ENCODE measurements at regions not wholly inside any gene's neighbourhood (a gene's known extent, or its start where the extent isn't known, plus 50 kb on each side); places are given as distances from the start of the nearest gene placed in this dataset.

DNA sequence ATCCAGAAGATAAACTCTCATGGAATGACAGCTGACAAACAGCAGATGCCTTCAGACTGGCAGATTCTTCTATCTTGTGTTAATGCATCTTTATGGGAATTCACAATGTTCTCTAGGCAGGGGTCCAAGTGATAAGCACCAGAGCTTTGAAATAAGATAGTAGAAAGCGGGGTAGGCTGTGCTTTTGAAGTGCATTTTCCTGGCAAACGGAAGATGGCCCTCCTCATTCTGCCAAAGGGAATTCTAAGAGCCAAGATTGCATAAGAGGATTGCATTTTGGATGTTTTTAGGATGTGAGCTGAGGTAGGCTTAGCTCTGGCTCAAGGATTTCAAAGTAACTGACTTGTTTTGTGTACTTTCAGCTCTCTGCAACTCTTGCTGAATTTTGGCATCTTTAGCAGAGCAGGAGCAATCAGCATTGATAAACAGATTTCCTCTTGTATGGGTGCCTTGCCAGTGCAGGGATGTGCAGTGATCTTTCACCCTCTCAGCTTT lies 298.5 kb upstream of the KLF6 start:
- peak in 2 of 3 donors; percentile 36 to 72 for DNase-seq

DNA sequence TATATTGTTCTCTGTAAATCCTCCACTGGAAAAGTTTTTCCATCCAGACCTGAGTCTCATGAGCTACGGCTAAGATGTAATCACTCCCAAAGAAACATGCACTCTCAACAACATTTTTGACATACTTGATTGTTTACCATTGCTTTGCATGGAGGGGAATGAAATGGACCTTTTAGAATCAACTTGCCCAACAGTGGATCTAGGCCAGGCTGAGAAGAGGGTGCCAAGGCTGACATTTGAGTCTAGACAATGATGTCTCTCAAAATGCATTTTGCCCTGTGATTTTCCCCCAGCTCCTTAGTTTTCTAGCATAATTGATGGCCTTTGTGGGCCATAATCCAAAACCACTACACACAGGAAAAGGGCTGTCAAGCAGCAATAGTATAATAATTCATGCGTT lies 297.9 kb upstream of the KLF6 start:
- DNase-seq, result peak in 1 of 3 donors; percentile 54

DNA sequence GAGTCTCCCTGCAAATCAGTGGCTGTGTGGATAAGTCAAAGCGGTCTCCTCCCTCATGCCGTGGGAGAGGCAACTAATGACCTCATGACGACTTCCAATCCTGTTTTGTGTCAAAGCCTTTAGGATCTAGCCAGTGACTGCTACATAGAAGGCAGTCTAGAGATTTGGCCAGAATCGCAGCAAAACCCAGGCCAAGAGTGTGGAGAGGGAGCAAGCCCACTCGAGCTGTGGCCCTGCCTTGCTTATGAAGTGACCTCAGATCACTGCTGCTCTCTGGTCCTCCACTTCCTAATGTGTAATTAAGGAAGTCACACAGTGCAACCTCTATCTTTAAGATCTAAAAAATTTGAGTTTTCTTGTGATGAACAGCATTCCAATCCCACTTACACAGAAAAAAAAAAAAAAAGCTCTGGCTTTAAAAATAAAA lies 296.7 kb upstream of the KLF6 start:
- DNase-seq, result peak in 2 of 3 donors; percentile 58 to 85

DNA sequence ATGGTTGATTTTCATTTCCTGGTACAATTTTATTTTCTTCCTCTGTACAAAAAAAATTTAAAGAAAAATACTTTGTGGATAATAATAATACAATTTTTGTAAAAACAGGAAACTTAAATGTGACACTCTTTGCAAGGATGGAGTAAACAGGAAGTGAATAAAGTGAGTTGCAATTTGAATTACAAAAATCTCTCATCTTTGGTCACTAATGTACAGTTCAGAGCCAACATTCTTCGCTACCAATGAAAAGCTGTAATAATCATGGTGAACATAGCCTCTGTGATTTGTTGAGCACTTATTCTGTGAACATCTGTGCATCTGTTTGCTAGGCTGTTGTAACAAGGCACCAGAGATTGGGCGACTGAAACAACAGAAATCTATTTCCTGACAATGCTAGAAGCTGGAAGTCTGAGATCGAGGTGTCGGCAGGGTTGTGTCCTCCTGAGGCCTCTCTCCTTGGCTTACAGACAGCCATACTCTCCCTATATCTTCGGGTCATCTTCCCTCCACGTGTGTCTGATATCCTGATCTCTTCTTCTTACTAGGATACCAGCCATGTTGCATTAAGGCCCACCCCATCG lies 295.3 kb upstream of the KLF6 start:
- DNase-seq, result peak in 1 of 3 donors; percentile 47

DNA sequence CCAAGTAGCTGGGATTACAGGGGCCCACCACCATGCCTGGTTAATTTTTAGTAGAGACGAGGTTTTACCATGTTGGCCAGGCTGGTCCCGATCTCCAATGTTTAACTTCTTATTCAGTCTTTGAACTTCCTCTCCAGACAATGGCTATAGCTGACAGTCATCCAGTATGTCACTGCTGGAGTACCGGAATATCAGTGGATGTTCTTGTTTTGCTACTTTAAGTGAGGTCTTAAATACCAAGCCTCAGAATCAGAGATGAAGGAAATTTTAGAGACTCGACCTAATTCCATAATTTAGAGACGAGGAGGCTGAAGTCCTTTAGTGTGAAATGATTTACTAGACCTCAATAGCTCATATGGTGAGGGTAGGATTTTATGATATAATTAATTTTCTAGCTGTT lies 294.8 kb upstream of the KLF6 start:
- no peak for DNase-seq

DNA sequence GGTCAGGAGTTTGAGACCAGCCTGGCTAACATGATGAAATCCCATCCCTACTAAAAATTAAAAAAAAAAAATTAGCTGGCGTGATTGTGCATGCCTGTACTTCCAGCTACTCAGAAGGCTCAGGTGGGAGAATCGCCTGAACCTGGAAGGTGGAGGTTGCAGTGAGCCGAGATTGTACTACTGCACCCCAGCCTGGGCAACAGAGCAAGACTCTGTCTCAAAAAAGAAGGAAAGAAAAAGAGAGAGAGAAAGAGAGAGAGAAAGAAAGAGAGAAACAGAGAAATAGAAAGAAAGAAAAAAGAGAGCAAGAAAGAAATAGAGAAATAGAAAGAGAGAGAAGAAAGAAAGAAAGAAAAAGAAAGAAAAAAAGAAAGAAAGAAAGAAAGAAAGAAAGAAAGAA lies 292.8 kb upstream of the KLF6 start:
- no peak for DNase-seq

DNA sequence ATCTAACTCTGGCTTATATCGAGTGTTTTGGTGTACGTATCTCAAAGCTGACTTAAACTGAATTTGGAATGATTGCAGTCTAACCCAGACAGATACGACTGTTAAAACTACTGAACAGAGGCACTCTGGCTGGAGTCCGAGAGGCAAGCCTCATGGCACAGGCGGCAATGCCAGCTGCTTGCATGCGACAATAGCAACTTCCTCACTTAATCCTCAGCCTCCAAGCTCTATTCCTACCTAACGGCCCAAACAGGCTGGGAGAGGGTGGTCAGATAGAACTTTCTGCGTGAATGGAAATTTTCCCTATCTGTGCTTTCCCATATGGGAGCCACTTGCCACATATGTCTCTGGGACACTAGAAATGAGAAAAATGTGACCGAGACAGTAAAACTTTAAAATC lies 292.0 kb upstream of the KLF6 start:
- no peak for DNase-seq

DNA sequence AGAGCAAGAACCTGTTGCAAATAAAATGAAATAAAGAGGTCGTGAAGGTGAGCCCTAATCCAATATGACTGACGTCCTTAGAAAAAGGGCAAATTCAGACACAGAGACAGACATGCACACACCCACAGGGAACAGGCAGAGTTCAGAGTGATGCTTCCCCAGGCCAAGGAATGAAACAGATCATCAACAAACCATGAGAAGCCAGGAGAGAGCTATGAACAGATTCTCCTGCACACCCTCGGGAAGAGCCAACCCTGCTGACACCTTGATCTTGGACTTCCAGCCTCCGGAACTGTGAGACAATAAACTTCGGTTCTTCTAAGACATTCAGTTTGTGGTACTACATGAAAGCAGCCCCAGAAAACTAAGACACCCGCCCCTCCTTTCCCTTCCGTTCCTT lies 290.4 kb upstream of the KLF6 start:
- no peak for DNase-seq

DNA sequence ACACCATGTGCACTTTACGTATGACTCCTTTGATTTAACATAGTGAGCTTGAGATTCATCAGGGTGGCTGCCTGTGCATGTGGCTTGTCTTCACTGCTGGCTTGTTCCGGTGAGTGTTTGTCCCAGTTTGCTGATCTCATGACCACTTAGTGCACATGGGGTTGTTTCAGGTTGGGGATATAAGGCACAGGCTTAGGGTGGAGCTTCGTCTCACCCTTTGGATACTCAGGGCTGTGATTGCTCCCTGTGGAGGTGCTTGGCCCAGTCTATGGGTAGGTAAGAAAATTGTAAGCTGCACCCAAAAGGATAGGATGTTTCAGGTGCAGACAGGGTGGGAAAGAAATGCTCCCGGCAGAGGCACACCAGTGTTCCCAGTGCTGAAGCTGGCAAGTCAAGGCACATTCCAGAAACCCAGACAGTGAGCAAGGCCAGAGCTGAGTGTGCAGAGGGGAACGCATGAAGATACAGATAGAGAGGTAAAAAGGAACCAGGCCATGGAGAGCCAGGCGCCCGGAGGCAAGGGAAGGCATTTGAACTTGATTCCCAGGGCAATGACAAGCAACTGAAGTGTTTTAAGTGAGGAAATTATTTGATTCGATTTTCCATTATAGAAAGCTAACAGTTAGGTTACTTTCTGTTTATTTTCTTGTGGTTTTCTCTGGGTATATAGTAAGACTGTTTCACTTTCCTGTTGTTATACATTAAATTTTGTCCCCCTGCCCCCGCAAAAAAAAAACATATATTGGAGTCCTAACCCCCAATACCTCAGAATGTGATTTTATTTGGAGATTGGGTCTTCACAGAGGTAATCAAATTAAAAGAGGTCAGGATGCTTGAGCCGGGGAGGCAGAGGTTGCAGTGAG lies 289.8 kb upstream of the KLF6 start:
- DNase-seq, result no peak

DNA sequence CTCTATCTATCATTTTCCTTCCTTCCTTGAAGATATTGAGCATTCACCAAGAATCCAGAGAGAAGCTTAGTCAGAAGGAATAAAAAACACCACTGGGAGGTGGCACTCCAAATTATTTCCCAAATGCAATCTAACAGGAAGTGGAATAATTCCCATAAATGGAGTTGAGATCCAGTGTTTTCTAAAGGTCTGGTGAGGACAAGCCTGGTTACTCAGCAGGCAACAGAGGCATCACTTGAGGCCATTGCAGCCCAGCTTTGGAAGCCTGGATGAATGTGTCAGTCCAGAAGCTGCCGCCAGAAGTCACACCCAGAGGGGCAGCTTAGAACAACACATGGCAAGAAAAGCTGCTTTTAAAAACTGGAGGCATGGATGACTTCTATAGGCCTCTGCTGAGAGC lies 288.9 kb upstream of the KLF6 start:
- DNase-seq, result peak in 1 of 3 donors; percentile 79

DNA sequence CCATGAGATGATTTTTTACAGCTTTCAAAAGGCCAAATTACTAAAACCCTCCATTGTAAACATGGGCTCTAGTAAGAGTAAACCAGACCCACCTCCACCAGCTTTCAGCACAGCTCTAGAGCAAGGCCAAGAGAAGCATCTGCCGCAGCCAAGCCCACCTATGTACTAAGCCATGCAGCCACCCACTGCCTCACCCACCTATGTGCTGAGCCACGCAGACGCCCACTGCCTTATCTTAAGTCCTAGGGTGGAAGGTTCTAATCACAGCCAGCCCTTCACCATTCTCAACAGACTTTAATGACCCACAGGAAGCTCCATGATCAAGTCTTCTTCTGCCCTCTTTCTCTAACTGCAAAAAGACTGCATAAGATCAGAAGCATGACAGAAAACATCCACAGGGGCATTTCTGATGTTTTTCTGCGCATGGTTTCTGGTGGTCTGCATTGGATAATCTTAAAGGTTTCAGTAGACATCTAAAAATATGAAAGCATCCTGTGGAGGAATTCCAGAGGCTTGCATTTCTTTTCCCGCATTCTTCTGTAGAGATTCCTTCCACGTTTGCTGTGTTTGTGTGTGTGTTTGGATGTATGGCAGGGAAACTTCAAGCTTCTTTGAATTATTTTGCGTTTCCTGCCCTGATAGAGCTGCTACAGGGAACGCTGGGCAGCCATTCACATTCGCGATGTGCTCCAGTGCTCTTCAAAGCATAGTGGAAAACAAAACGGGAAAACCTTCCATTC lies 286.1 kb upstream of the KLF6 start:
- DNase-seq, result no peak

DNA sequence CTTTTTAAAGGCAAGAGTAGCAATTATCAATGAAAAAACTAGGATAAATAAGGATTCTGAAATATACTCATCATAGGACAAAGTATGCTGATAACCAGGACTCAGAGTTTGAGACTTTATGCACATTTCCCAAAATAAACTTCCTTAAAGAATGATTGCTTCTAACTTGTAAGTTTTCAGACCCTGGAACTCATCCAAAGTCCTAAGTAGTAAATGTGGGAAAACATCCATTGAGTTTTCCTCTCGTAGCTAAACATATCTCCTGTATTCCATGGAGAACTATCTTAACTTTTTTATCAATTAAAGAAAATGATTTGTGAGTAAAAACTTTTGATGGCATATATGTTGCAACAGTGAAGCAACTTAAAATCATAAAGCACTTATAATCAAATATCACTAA lies 285.2 kb upstream of the KLF6 start:
- DNase-seq, result peak in 1 of 3 donors; percentile 65

DNA sequence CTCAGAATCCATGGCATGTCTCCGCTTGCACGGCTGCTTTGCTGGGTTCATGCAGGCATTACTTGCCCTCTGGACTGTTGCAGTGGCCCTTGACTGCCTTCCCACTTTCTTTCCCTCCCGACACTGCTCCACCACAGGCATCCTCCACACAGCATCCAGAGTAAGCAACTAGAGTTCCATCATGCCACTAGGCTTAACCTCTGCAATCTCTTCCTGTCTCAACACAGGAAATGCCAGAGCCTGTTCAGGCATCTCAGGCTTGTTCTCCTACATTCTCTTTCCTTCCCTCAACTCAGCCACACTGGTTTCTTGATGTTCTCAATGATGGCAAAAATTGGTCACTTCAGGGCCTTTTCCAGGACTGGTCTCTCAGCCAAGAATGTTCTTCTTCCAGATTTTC lies 284.5 kb upstream of the KLF6 start:
- DNase-seq, result peak in 1 of 3 donors; percentile 46

DNA sequence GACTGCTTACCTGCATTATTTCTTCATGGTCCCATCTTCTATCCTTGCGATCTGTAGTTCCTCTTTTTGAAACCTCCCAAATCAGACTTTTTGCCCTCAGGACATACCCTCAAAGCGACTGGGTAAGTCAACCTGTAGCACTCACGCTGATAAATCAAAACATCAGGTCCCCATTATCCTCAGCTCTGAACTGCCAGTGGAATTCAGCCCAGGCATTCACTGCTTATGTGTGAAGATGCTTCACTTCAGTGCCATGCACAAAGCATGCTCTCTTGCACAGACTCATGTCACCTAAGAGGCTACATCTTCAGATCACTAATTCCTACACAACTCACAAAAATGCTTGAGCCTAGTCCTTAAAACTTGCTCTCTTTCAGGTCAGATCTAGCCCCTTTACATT lies 283.6 kb upstream of the KLF6 start:
- no peak for DNase-seq

DNA sequence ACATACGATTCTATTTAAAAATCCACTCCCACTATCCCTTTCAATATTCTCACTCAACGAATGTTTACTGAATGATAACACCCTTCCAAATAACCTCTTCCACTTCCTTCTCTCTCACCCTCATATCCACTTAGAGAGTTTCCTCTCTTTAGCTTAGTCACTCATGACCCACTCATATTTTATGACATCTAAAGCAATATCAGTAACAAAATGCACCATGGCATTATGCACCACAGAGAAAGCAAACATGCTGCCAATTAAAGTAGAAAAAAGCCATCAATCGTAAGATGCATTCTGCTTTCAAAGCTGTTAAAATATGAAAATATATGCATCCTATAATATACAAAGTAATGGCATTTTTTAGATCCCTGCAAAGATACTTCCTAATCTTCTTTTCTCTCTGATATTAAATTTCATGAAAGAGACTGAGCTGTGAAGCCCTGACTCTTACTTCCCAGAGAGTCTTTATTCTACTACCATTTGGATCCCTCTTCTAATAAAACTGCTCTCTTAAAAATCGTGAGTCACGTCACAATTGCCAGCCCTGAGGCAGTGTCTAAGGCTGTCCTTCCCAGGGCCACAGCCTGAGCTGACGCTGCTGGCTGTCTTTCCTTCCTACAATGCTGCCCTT lies 283.0 kb upstream of the KLF6 start:
- no peak for DNase-seq

DNA sequence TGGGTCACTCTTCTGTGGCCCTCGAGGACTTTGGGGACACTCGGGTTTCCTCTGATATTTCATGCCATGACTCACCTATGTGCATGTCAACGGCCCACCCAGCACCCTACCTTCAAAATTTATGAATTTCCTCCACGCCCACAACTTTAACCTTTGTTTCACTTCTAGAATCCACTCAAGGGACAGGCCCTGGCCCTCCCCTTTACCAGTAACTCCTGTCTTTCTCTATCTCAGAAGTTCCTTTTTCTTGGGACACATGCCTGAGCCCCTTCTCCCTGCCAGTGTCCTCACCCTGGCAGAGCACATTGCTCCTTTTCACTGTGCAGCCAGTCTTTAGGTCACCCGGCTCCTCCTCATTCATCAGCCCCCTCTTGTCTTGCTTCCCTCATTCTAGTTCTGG lies 282.5 kb upstream of the KLF6 start:
- no peak for DNase-seq

DNA sequence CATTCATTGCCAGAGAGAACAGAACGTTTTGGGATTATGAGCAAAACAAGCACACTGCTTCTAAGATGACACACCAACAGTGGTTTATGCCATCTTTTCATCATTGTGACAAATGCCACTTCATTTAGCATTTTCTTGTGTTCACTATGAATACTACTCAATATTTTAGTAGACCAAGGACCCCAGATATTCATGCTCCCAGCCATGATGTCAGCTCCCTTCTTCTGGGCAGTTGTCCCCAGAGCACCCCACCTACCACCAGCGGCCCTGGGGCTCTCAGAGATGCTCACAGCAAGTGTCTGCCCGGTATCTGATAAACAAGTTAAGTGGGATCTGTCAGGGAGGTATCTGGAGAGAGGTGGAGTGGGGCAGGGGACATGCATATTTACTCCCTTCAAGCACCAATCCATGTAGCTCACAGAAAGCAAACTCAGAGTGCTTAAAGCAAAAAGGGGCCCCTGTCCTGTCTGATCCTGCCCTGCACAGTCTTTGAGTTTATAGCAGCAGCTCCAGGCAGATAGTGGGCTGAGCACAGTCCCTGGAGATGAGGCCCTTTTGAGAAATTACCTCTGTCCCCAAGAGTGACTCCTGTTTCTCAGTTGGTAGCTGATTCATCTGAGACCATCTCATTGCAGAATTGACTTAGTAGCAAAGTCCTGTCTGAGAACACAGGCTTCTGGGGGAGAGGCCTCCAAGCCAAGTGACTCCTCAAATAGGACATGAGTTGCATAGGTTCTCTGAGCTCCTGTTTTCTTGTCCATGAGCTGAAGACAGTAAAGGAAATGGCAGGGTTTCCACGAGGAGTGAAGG lies 281.8 kb upstream of the KLF6 start:
- no peak for DNase-seq

DNA sequence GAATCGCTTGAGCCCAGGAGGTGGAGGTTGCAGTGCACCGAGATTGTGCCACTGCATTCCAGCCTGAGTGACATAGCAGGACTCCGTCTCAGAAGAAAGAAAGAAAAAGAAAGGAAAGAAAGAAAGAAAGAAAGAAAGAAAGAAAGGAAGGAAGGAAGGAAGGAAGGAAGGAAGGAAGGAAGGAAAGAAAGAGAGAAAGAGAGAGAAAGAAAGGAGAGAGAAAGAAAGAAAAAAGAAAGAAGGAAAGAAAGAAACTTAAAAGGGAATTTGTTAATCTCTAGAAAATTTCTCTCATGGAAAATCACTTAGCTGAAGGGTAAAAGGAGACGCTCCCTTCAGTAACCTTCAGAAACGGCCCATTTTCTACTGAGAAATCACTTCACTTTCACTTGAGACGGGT lies 279.5 kb upstream of the KLF6 start:
- DNase-seq, result no peak

DNA sequence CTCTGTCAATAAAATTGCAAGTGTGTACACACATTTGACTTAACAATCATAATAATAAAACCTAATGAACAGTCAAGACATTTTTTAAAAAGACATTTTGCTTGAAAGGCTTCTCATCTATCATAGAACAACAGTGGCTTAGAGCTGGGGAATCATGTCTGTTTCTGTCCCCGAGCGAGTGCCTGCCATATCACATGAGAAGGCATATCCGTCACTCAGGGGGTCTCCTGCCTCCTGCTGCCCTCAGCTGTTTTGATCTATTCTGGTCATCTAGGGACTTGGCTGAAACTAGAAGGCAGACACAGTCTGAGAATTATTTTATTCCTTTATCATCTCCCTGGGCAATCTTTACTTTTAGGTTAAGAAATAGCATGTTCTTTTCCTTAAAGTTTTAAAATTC lies 278.7 kb upstream of the KLF6 start:
- no peak for DNase-seq

DNA sequence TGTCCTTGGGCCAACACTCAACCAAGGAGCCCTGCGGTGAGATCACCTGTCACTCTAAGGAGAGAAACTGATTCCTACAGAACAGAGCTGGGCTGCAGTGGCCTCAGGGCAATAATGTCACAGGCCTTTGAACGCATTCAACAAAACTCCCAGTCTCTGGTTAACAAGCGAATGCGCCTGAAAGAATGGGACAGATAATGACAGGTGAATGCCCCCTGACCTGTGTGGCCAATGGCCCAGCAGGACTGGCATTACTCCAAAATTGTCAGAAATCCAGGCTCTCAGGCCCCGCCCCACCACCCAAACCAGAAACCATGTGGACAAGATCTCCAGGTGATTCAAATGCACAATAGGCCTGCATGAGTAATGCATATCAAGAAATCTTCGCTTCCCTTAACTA lies 277.7 kb upstream of the KLF6 start:
- DNase-seq, result no peak

DNA sequence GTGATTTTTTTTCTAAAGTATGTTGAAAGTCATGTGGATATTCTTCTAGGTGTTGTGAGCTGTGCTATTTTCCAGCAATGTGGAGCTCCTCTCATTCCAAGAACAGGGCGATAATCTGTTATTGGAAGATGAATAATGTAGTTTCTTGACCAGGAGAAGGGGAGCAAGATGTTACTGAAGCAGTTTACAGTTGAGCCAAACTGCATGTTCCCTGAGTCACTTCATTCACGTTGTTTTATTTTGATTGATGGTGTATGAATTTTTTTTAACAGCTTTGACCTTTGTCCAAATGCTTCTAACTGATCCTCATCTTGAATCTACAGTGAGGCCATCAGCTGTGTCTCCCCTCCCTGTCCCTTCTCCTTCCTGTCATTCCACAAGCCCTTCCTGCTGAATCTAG lies 277.1 kb upstream of the KLF6 start:
- no peak for DNase-seq

All from muscle of back (tissue), 3 donors.